Upper lobe of left lung (tissue), 4 donors: ENCODE measurements at regions not wholly inside any gene's neighbourhood (a gene's known extent, or its start where the extent isn't known, plus 50 kb on each side); places are given as distances from the start of the nearest gene placed in this dataset.

Experiments used
- CTCF ChIP-seq, 6 experiments: fragments of 450-650 bp in 4 of 6; fragments of 200-600 bp in 2 of 6; sonication (generic) in 2 of 6; IDR thresholded peaks; one replicate each; pipeline ENCODE4 v1.5.1; 2016 to 2019; ENCODE audit warnings: antibody characterized with exemption in 6 of 6
- POLR2A ChIP-seq, 4 donors: fragments of 450-650 bp; IDR thresholded peaks; one replicate each; pipeline ENCODE4 v1.5.1; 2016 to 2017; ENCODE audit warnings: antibody characterized with exemption in 4 of 4, mild to moderate bottlenecking in 2 of 4

DNA sequence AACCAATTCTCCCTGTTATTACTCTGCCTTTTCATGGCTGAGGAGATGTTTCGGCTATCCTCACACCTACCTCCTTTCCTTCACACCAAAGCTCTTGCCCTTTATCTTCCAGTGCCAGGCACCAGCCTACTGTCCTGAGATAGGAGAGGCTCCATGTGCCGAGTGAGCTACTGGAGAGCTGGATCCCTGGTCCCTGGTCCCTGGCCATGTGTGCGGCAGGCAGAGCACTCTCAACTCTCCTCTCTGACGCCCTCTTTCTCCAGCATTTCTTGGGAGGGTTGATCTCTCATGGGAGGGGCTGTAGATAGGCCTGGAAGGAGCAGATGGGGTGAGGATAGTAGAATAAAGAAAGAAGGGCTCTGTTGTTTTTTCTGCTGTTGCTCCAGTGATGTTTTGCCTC is 277.1 kb upstream of the UMPS start:
- TF ChIP-seq CTCF (IDR thresholded peaks at IDR 0.05) (no peak), POLR2A (IDR thresholded peaks at IDR 0.05) (no peak)
